HCT116 (cell line): ENCODE measurements at regions not wholly inside any gene's neighbourhood (a gene's known extent, or its start where the extent isn't known, plus 50 kb on each side); places are given as distances from the start of the nearest gene placed in this dataset.

ENCODE experiments used
- ATAC-seq: fragments of 200-7000 bp; cut with Tn5 transposase; 2 replicates; pipeline ENCODE4 v1.9.1; 2020; ENCODE audit warnings: mild to moderate bottlenecking, moderate library complexity
- BruUV-seq: library from RNA; stranded (reverse); fragments of 400-500 nt; replicated peaks from 2 replicates; lab custom pipeline; 2021; lab: Mats Ljungman, UMichigan
- CTCF ChIA-PET: fragments of 300-600 bp; sonication (Branson Sonifier 250); formaldehyde crosslinking; loops from one replicate; lab custom pipeline; 2021; ENCODE audit warnings: antibody characterized with exemption; lab: Charles Lee
- POLR2A ChIA-PET: fragments of 300-600, 350-600 bp; sonication (Branson Sonifier 250); formaldehyde crosslinking; loops from one replicate; lab custom pipeline; 2021; ENCODE audit warnings: antibody characterized with exemption; lab: Charles Lee
- RAD21 ChIA-PET, 2 experiments: fragments of 300-600 bp; sonication (Branson Sonifier 250); formaldehyde crosslinking; loops; one replicate each; lab custom pipeline; 2023; ENCODE audit warnings: low total read pairs in 2 of 2; ENCODE audit not compliant: uncharacterized antibody in 2 of 2, unreplicated experiment in 2 of 2, low non-redundant PET in 1 of 2; lab: Charles Lee
- DNase-seq: peaks from one replicate; pipeline ENCODE4 v3.0.0-alpha.2; 2010; ENCODE audit warnings: low read depth, low spot score
- H2AFZ ChIP-seq: fragments of 200-600 bp; shearing (Covaris generic), sonication (generic); 2 replicates; pipeline ENCODE4 v1.6.1; 2017; ENCODE audit warnings: low read depth, mixed run types, mixed read lengths, antibody characterized with exemption, low read length; ENCODE audit not compliant: poor library complexity, severe bottlenecking
- H3K27ac ChIP-seq: 2 replicates; pipeline ENCODE4 v1.5.1; 2012; ENCODE audit warnings: low read depth, low read length
- H3K27me3 ChIP-seq: fragments of 200-600 bp; sonication (generic); 2 replicates; pipeline ENCODE4 v1.6.1; 2016; ENCODE audit warnings: mixed run types, low read length, mixed read lengths; ENCODE audit not compliant: insufficient read depth
- H3K36me3 ChIP-seq, 2 experiments: fragments of 200-500 bp in 1 of 2; fragments of 200-600 bp in 1 of 2; sonication (Bioruptor generic) in 1 of 2; sonication (generic) in 1 of 2; 2 replicates each; pipeline versions ENCODE4 v1.5.1 to v1.6.1; 2014 to 2016; ENCODE audit warnings: low read length in 2 of 2, inconsistent platforms in 1 of 2, mixed read lengths in 1 of 2, mixed run types in 1 of 2; ENCODE audit not compliant: insufficient read depth in 2 of 2, control insufficient read depth in 1 of 2
- H3K4me1 ChIP-seq, 2 experiments: fragments of 200-600 bp in 1 of 2; sonication (generic) in 1 of 2; 2 replicates each; pipeline versions ENCODE4 v1.5.1 to v1.6.1; 2012 to 2017; ENCODE audit warnings: low read length in 2 of 2, inconsistent platforms in 1 of 2, mild to moderate bottlenecking in 1 of 2, mixed read lengths in 1 of 2, mixed run types in 1 of 2, moderate library complexity in 1 of 2; ENCODE audit not compliant: insufficient read depth in 2 of 2, control insufficient read depth in 1 of 2
- H3K4me2 ChIP-seq: fragments of 200-600 bp; sonication (generic); 2 replicates; pipeline ENCODE4 v1.6.1; 2017; ENCODE audit warnings: mixed run types, low read length, mixed read lengths
- H3K4me3 ChIP-seq, 2 experiments: fragments of 200-600 bp in 1 of 2; sonication (generic) in 1 of 2; replicated peaks in 1 of 2; 2 replicates each; pipeline ENCODE4 v1.5.1; 2011 to 2016; ENCODE audit warnings: low read length in 2 of 2, control low read depth in 1 of 2, low read depth in 1 of 2, mild to moderate bottlenecking in 1 of 2, mixed read lengths in 1 of 2, mixed run types in 1 of 2
- H3K79me2 ChIP-seq: fragments of 200-600 bp; sonication (generic); 2 replicates; pipeline ENCODE4 v1.6.1; 2017; ENCODE audit warnings: mild to moderate bottlenecking, mixed run types, low read length, moderate library complexity, mixed read lengths; ENCODE audit not compliant: insufficient read depth
- H3K9ac ChIP-seq: fragments of 200-600 bp; sonication (generic); 2 replicates; pipeline ENCODE4 v1.6.1; 2016; ENCODE audit warnings: low read length, mixed read lengths
- H3K9me2 ChIP-seq: fragments of 200-600 bp; sonication (generic), shearing (Covaris generic); 2 replicates; pipeline ENCODE4 v1.6.1; 2017; ENCODE audit warnings: mixed run types, mild to moderate bottlenecking, moderate library complexity; ENCODE audit not compliant: insufficient read depth
- H3K9me3 ChIP-seq, 2 experiments: fragments of 200-500 bp in 1 of 2; fragments of 200-600 bp in 1 of 2; sonication (Bioruptor generic) in 1 of 2; sonication (generic) in 1 of 2; 2 replicates each; pipeline ENCODE4 v1.6.1; 2014 to 2017; ENCODE audit warnings: low read length in 2 of 2, mixed read lengths in 2 of 2, inconsistent platforms in 1 of 2, low read depth in 1 of 2, mild to moderate bottlenecking in 1 of 2, mixed run types in 1 of 2, moderate library complexity in 1 of 2; ENCODE audit not compliant: control insufficient read depth in 1 of 2, insufficient read depth in 1 of 2
- H4K20me1 ChIP-seq: fragments of 200-600 bp; sonication (generic), shearing (Covaris generic); 2 replicates; pipeline ENCODE4 v1.6.1; 2017; ENCODE audit warnings: mixed run types, mild to moderate bottlenecking, moderate library complexity; ENCODE audit not compliant: insufficient read depth
- CBX3 ChIP-seq: IDR thresholded peaks from 2 replicates; pipeline ENCODE4 v1.6.1; 2012; ENCODE audit warnings: low read depth
- EGR1 ChIP-seq: IDR thresholded peaks from 2 replicates; pipeline ENCODE4 v1.6.1; 2012; ENCODE audit warnings: low read depth
- ELF1 ChIP-seq: IDR thresholded peaks from 2 replicates; pipeline ENCODE4 v1.6.1; 2012; ENCODE audit warnings: low read depth, borderline replicate concordance
- EZH2 ChIP-seq: fragments of 200-600 bp; sonication (generic); IDR thresholded peaks from 2 replicates; pipeline ENCODE4 v1.6.1; 2017; ENCODE audit warnings: antibody characterized with exemption, mixed run types
- JUND ChIP-seq: IDR thresholded peaks from 2 replicates; pipeline ENCODE4 v1.6.1; 2012
- MAX ChIP-seq: IDR thresholded peaks from 2 replicates; pipeline ENCODE4 v1.6.1; 2012
- POLR2A ChIP-seq: IDR thresholded peaks from 2 replicates; pipeline ENCODE4 v1.7.0; 2011; ENCODE audit warnings: borderline replicate concordance; ENCODE audit not compliant: insufficient read depth, insufficient read length; ENCODE audit errors: extremely low read depth
- POLR2AphosphoS5 ChIP-seq: IDR thresholded peaks from 2 replicates; pipeline ENCODE4 v1.6.1; 2011; ENCODE audit warnings: mild to moderate bottlenecking, low read depth, low read length, moderate library complexity
- RAD21 ChIP-seq: IDR thresholded peaks from 2 replicates; pipeline ENCODE4 v1.6.1; 2012; ENCODE audit warnings: low read depth, mild to moderate bottlenecking
- SIN3A ChIP-seq: IDR thresholded peaks from 2 replicates; pipeline ENCODE4 v1.6.1; 2012; ENCODE audit warnings: low read depth
- SP1 ChIP-seq: IDR thresholded peaks from 2 replicates; pipeline ENCODE4 v1.6.1; 2012; ENCODE audit warnings: low read depth
- TCF7L2 ChIP-seq: IDR thresholded peaks from 2 replicates; pipeline ENCODE4 v1.7.0; 2011; ENCODE audit warnings: borderline replicate concordance, inconsistent platforms; ENCODE audit not compliant: insufficient read depth, insufficient read length; ENCODE audit errors: extremely low read depth
- YY1 ChIP-seq: IDR thresholded peaks from 2 replicates; pipeline ENCODE4 v1.6.1; 2011; ENCODE audit warnings: low read length, low read depth, moderate library complexity, mild to moderate bottlenecking; ENCODE audit not compliant: insufficient replicate concordance; ENCODE audit errors: extremely low read depth
- ZBTB33 ChIP-seq: IDR thresholded peaks from 2 replicates; pipeline ENCODE4 v1.6.1; 2011; ENCODE audit warnings: mild to moderate bottlenecking, low read length, moderate library complexity; ENCODE audit not compliant: insufficient replicate concordance; ENCODE audit errors: extremely low read depth
- ZFX ChIP-seq: fragments of 450-650 bp; IDR thresholded peaks from 2 replicates; pipeline ENCODE4 v1.6.1; 2017
- ZNF274 ChIP-seq: fragments of 200-500 bp; sonication (Bioruptor generic); IDR thresholded peaks from 2 replicates; pipeline ENCODE4 v1.6.1; 2014; ENCODE audit warnings: mild to moderate bottlenecking, low read depth, low read length, inconsistent platforms
- intact Hi-C: fragments of 100-400 bp; cut with micrococcal nuclease; formaldehyde crosslinking; loops from 2 replicates; pipeline ENCODE4 v1.10.0; 2022
- TF ChIP-seq, protein P1 (sequence below): IDR thresholded peaks from 2 replicates; pipeline ENCODE4 v1.6.1; 2012

DNA sequence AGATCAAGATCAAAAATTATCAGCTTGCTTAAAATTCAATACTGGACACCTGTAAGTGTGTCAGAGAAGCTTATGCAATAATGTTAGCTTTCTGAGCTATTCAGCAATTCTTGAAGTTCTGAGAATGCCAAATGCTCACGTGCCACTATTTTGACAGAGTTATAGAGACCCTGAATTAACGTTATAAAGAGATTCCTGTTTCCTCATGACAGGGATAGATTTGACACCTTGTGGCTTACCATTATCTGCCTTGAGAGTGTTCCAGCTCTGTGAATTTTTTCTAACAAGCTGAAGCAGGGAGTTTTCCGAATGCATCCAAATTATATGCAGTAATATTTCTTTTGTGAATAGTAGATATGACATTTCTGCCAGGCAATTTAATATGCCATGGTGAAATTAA is 781.6 kb downstream of the ADGRL2 start:
- Histone ChIP-seq H3K4me1 (no peaks in the 10 kb centered on the region), H3K27ac (no peak overlapping the region), H3K27me3 (no peaks in the 10 kb centered on the region), H3K4me3 (no peak overlapping the region), H4K20me1 (no peaks in the 10 kb centered on the region), H3K36me3 (no peaks in the 10 kb centered on the region), H3K79me2 (no peaks in the 10 kb centered on the region), H2AFZ (no peak overlapping the region), H3K9me3 (peaks cover 0 to 5% of the 10 kb centered on the region in 2 experiments; a peak in 3 of 4 replicates), H3K4me2 (no peak overlapping the region), H3K9me2 (no peaks in the 10 kb centered on the region), H3K9ac (no peak overlapping the region)
- TF ChIP-seq ELF1, result no peak
- TF ChIP-seq TCF7L2, result no peak
- TF ChIP-seq ZFX, result no peak
- TF ChIP-seq CBX3, result no peak
- no peak for TF ChIP-seq MAX
- ATAC-seq (no peak), DNase-seq (no peak)
- intact Hi-C loops, result no loop called here
- ChIA-PET RAD21 (no interaction called here), POLR2A (no interaction called here), CTCF (no interaction called here)
- no TSS peak for BruUV-seq

DNA sequence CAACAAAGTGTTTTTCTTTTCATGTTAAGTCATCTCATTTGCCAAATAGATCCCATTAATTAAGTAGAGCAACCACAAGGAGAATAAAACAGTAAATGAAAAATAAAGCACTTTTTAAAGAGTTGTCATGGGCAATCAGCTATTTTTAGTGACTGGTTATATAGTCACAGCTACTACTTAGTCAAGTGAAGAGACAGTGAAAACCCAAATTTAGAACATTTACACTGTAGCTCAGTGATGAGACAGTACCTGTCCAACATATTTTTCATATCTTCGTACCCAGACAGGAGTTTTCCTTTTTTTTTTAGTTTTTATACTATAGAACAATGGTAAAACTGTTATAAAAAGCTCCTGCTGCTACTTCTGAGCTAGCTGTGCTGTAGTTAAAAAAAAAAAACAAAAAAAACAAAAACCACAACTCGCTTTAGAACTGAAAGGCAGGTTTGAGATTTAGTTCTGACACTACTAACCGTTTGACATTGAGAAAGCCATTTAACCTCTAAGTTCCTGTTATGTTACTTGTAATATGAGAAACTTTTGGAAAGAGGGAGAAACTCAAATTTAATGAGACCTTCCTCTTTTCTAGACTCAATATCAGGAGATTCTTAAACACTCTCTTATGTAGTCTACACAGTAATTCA is 777.5 kb downstream of the ADGRL2 start:
- H3K9me2 ChIP-seq, result no peaks in the 10 kb centered on the region
- no peaks in the 10 kb centered on the region for H3K27me3 ChIP-seq
- H4K20me1 ChIP-seq, result no peaks in the 10 kb centered on the region
- no peak for ATAC-seq
- H3K9ac ChIP-seq, result no peak overlapping the region
- ChIA-PET POLR2A (no interaction called here), RAD21 (no interaction called here), CTCF (no interaction called here)
- no peak for DNase-seq
- peaks cover 0 to 5% of the 10 kb centered on the region in 2 experiments; a peak in 3 of 4 replicates for H3K9me3 ChIP-seq
- BruUV-seq, result no TSS peak
- no peak overlapping the region for H2AFZ ChIP-seq
- H3K79me2 ChIP-seq, result no peaks in the 10 kb centered on the region
- H3K27ac ChIP-seq, result no peak overlapping the region
- no peak overlapping the region for H3K4me3 ChIP-seq
- no peaks in the 10 kb centered on the region for H3K36me3 ChIP-seq
- no peak overlapping the region for H3K4me2 ChIP-seq
- intact Hi-C loops, result no loop called here
- no peaks in the 10 kb centered on the region for H3K4me1 ChIP-seq
- no peak for TF ChIP-seq RAD21
- no peak for TF ChIP-seq JUND
- TF ChIP-seq, protein P1, sequence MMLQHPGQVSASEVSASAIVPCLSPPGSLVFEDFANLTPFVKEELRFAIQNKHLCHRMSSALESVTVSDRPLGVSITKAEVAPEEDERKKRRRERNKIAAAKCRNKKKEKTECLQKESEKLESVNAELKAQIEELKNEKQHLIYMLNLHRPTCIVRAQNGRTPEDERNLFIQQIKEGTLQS, result no peak
- no peak for TF ChIP-seq POLR2AphosphoS5
- TF ChIP-seq ZNF274, result no peak
- TF ChIP-seq ELF1, result no peak
- no peak for TF ChIP-seq EZH2
- no peak for TF ChIP-seq SIN3A
- no peak for TF ChIP-seq ZFX
- TF ChIP-seq SP1, result no peak
- TF ChIP-seq CBX3, result no peak
- no peak for TF ChIP-seq TCF7L2
- no peak for TF ChIP-seq ZBTB33
- TF ChIP-seq POLR2A, result no peak
- no peak for TF ChIP-seq YY1
- no peak for TF ChIP-seq EGR1
